ENCODE measurements at regions not wholly inside any gene's neighbourhood (a gene's known extent, or its start where the extent isn't known, plus 50 kb on each side); places are given as distances from the start of the nearest gene placed in this dataset.

DNA sequence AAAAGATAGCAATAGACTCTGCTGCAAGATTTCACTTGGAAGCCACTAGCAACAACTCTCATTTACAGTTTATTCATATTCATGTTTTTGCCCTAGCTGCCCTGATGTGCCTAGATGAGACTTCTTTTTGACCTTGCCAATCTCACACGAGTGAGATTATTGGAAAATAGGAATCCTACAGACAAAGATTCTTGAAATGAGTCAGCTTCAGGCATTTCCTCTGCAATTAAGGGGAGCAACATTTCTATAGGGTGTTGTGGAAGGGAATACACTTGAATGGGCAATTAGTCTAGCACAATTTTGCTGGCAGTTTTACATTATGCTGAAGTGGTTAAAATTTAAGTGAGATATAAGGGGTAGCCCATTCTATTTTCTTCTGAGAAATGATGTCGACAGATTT is 217.0 kb upstream of the FAT4 start:
- no peak for TF ChIP-seq BACH2 (CRISPR knock-in tag; IDR thresholded peaks at IDR 0.05; ENCODE audit: borderline replicate concordance)

DNA sequence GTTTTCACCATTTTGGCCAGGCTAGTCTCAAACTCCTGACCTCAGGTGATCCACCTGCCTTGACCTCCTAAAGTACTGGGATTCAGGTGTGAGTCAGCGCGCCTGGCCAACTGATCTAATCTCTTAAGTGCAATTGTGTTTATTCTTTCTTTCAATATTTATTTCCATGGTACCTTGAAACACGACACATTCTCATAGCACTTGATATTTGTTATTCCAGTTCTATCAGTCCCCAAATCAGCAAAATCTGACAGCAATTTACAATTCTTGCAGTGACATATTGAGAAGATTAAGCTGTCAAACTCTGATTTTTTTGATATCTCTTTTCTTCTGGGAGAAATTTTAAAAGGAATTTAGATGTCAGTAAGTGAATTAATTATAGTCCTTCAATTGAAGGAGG is 218.1 kb upstream of the FAT4 start:
- no peak for ATAC-seq
- no peak for TF ChIP-seq ZFP30 (CRISPR knock-in tag; IDR thresholded peaks at IDR 0.05)
- TF ChIP-seq ISL1 (CRISPR knock-in tag; IDR thresholded peaks at IDR 0.05): no peak
- TF ChIP-seq ARNTL (CRISPR knock-in tag; IDR thresholded peaks at IDR 0.05; ENCODE audit: borderline replicate concordance, low read depth): no peak
- no peak for TF ChIP-seq RARB (CRISPR knock-in tag; IDR thresholded peaks at IDR 0.05)
- no peak for TF ChIP-seq TOX (CRISPR knock-in tag; IDR thresholded peaks at IDR 0.05; ENCODE audit: borderline replicate concordance)
- TF ChIP-seq OSR1 (CRISPR knock-in tag; IDR thresholded peaks at IDR 0.05): no peak
- TF ChIP-seq POU6F1 (CRISPR knock-in tag; IDR thresholded peaks at IDR 0.05; ENCODE audit: borderline replicate concordance, low read depth): no peak
- TF ChIP-seq CSDC2 (CRISPR knock-in tag; IDR thresholded peaks at IDR 0.05): no peak
- no peak for TF ChIP-seq GLIS3 (CRISPR knock-in tag; IDR thresholded peaks at IDR 0.05)
- no peak for TF ChIP-seq ZNF565 (CRISPR knock-in tag; conservative IDR thresholded peaks at IDR 0.05; ENCODE audit: low read depth)
- TF ChIP-seq, protein P1, sequence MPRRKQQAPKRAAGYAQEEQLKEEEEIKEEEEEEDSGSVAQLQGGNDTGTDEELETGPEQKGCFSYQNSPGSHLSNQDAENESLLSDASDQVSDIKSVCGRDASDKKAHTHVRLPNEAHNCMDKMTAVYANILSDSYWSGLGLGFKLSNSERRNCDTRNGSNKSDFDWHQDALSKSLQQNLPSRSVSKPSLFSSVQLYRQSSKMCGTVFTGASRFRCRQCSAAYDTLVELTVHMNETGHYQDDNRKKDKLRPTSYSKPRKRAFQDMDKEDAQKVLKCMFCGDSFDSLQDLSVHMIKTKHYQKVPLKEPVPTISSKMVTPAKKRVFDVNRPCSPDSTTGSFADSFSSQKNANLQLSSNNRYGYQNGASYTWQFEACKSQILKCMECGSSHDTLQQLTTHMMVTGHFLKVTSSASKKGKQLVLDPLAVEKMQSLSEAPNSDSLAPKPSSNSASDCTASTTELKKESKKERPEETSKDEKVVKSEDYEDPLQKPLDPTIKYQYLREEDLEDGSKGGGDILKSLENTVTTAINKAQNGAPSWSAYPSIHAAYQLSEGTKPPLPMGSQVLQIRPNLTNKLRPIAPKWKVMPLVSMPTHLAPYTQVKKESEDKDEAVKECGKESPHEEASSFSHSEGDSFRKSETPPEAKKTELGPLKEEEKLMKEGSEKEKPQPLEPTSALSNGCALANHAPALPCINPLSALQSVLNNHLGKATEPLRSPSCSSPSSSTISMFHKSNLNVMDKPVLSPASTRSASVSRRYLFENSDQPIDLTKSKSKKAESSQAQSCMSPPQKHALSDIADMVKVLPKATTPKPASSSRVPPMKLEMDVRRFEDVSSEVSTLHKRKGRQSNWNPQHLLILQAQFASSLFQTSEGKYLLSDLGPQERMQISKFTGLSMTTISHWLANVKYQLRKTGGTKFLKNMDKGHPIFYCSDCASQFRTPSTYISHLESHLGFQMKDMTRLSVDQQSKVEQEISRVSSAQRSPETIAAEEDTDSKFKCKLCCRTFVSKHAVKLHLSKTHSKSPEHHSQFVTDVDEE (CRISPR knock-in tag; IDR thresholded peaks at IDR 0.05): no peak
- TF ChIP-seq, protein P2, sequence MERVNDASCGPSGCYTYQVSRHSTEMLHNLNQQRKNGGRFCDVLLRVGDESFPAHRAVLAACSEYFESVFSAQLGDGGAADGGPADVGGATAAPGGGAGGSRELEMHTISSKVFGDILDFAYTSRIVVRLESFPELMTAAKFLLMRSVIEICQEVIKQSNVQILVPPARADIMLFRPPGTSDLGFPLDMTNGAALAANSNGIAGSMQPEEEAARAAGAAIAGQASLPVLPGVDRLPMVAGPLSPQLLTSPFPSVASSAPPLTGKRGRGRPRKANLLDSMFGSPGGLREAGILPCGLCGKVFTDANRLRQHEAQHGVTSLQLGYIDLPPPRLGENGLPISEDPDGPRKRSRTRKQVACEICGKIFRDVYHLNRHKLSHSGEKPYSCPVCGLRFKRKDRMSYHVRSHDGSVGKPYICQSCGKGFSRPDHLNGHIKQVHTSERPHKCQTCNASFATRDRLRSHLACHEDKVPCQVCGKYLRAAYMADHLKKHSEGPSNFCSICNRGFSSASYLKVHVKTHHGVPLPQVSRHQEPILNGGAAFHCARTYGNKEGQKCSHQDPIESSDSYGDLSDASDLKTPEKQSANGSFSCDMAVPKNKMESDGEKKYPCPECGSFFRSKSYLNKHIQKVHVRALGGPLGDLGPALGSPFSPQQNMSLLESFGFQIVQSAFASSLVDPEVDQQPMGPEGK (CRISPR knock-in tag; IDR thresholded peaks at IDR 0.05; ENCODE audit: borderline replicate concordance): no peak
- no peak for TF ChIP-seq ZNF70 (CRISPR knock-in tag; IDR thresholded peaks at IDR 0.05)
- no peak for TF ChIP-seq BACH2 (CRISPR knock-in tag; IDR thresholded peaks at IDR 0.05; ENCODE audit: borderline replicate concordance)
- no peak for TF ChIP-seq CSRNP3 (CRISPR knock-in tag; IDR thresholded peaks at IDR 0.05)
- no peak for TF ChIP-seq CREB5 (CRISPR knock-in tag; IDR thresholded peaks at IDR 0.05; ENCODE audit: low read depth)
- TF ChIP-seq ZFP3 (CRISPR knock-in tag; IDR thresholded peaks at IDR 0.05): no peak
- no peak for TF ChIP-seq PPARA (CRISPR knock-in tag; IDR thresholded peaks at IDR 0.05; ENCODE audit: borderline replicate concordance)

More for the DNA sequence above, 217.0 kb upstream of the FAT4 start:
- ATAC-seq: no peak

- TF ChIP-seq POU6F1 (CRISPR knock-in tag; IDR thresholded peaks at IDR 0.05; ENCODE audit: borderline replicate concordance, low read depth): no peak
- TF ChIP-seq, protein P2 (CRISPR knock-in tag; IDR thresholded peaks at IDR 0.05; ENCODE audit: borderline replicate concordance): no peak
- TF ChIP-seq, protein P1 (CRISPR knock-in tag; IDR thresholded peaks at IDR 0.05): no peak
- no peak for TF ChIP-seq RARB (CRISPR knock-in tag; IDR thresholded peaks at IDR 0.05)
- TF ChIP-seq TOX (CRISPR knock-in tag; IDR thresholded peaks at IDR 0.05; ENCODE audit: borderline replicate concordance): no peak
- no peak for TF ChIP-seq ZNF70 (CRISPR knock-in tag; IDR thresholded peaks at IDR 0.05)
- TF ChIP-seq GLIS3 (CRISPR knock-in tag; IDR thresholded peaks at IDR 0.05): no peak
- no peak for TF ChIP-seq ARNTL (CRISPR knock-in tag; IDR thresholded peaks at IDR 0.05; ENCODE audit: borderline replicate concordance, low read depth)
- no peak for TF ChIP-seq OSR1 (CRISPR knock-in tag; IDR thresholded peaks at IDR 0.05)
- no peak for ATAC-seq
Measured at GRCh38 chr4:125091541-125091940, 223.2 kb upstream of the FAT4 start.
